Natural killer cell treated with Interleukin-12 subunit alpha and Interleukin-12 subunit beta and Interleukin-15 and Interleukin-18, amount 100 ng/mL, for 72 hours (primary cell): ENCODE measurements at regions not wholly inside any gene's neighbourhood (a gene's known extent, or its start where the extent isn't known, plus 50 kb on each side); places are given as distances from the start of the nearest gene placed in this dataset.
"Not testable (repeated sequence)": the region's sequence is repeated elsewhere in the genome, so short reads cannot be mapped to it uniquely, and the experiment has no call there.

ENCODE experiments used
- ATAC-seq, 2 donors: fragments of 150-1000 bp; cut with Tn5 transposase in 1 of 2; sonication (Bioruptor Pico), chemical (Tn5 transposase) in 1 of 2; 2 replicates each; pipeline ENCODE4 v1.10.0; 2021
- DNase-seq: peaks from one replicate; pipeline ENCODE4 v3.0.0; 2022; ENCODE audit warnings: low spot score
- H3K27ac Mint-ChIP-seq, 2 donors: 1 replicate in 1 of 2; 2 replicates in 1 of 2; pipeline ENCODE4 v1.8.0; 2022; ENCODE audit warnings: mixed read lengths in 2 of 2, mild to moderate bottlenecking in 1 of 2, moderate library complexity in 1 of 2
- H3K27me3 Mint-ChIP-seq, 2 donors: 1 replicate in 1 of 2; 2 replicates in 1 of 2; pipeline ENCODE4 v1.8.0; 2022; ENCODE audit warnings: mixed read lengths in 2 of 2
- H3K36me3 Mint-ChIP-seq: one replicate; pipeline ENCODE4 v1.8.0; 2022; ENCODE audit warnings: mixed read lengths
- H3K4me1 Mint-ChIP-seq, 2 donors: 1 replicate in 1 of 2; 2 replicates in 1 of 2; pipeline ENCODE4 v1.8.0; 2022; ENCODE audit warnings: low read depth in 2 of 2, mixed read lengths in 2 of 2, mild to moderate bottlenecking in 1 of 2
- H3K4me3 Mint-ChIP-seq: one replicate; pipeline ENCODE4 v1.8.0; 2022; ENCODE audit warnings: mixed read lengths
- H3K9me3 Mint-ChIP-seq: 2 replicates; pipeline ENCODE4 v1.8.0; 2022; ENCODE audit warnings: mixed read lengths

DNA sequence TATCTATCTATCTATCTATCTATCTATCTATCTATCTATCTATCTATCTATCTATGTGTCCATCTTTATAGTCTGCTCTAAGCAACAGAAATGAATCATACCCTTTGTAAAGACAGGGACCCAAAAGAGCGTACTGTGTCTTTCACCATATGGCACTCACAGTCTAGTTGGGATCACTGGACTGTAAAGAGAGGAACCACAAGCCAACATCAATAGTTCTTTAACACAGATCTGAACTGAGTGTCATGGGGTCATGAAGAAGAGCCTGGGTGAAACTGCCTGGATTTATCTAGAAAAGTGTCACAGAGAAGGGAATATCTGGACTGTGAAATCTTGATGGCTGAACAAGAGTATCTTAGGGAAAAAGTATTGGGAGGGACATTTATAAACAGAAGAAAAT lies 619.1 kb upstream of the SOX9 start:
- Mint-ChIP-seq H3K27me3 (no peaks in the 10 kb centered on the region), H3K4me1 (no peaks in the 10 kb centered on the region), H3K4me3 (no peak overlapping the region), H3K27ac (no peak overlapping the region), H3K9me3 (peaks cover 8% of the 10 kb centered on the region), H3K36me3 (no peaks in the 10 kb centered on the region)
- ATAC-seq = no peak
- no peak for DNase-seq

DNA sequence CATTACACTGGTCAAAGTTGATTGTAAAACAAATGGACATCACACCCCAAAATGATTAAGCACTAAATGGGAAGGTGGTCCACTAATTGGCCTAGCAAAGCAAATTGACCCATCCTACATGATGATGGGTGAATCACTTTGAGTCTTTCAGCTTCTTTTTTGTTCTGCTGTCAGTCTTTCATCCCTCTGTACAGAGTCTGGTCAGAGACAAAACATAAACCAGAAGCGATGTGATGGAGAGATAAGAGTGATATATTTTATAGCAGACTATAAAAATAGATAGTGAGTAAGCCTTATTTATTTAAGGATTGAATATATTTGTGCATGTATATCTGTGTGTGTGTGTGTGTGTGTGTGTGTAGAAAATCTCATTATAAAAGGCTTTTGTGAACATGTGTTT lies 618.4 kb upstream of the SOX9 start:
- no peaks in the 10 kb centered on the region for H3K4me1 Mint-ChIP-seq
- H3K4me3 Mint-ChIP-seq = no peak overlapping the region
- DNase-seq = no peak
- H3K9me3 Mint-ChIP-seq = peaks cover 8% of the 10 kb centered on the region
- H3K27me3 Mint-ChIP-seq = no peaks in the 10 kb centered on the region
- H3K36me3 Mint-ChIP-seq = no peaks in the 10 kb centered on the region
- H3K27ac Mint-ChIP-seq = no peak overlapping the region
- ATAC-seq = no peak

DNA sequence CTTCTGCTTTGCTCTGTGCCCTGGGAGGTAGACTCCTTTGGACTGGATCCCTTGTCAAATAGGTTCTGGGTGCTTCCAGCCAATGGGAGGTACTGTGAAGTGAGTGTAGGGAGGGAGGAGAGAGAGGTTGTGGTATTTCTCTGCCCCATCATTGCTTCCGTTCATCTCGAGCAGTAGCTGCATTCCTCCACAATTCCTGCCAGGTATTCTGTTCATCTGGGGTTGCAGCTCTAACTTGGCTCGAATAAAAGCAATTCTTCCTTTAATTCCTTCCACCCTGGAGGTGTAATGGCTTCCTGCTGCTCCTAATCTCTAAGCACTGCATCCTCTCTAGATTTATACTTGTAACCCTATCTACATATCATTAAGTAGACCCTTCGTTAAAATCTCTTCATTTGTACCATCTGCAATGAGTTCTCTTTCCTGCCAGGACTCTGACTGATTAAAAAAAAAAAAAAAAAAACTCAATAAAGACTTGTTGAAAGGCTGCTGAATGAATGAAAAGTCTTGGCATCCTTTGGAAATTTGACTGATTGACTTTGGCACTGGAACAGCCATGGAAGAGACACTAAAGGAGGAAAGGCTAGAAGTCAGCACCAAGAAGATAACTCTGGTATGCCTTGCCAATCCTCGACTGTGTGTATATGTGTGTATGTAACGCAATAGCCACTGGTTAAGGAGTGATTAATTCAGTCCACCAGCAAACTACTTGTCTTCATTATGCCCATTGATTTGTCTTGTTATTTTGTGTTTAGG lies 616.9 kb upstream of the SOX9 start:
- no peaks in the 10 kb centered on the region for H3K36me3 Mint-ChIP-seq
- no peaks in the 10 kb centered on the region for H3K4me1 Mint-ChIP-seq
- no peak for DNase-seq
- H3K27ac Mint-ChIP-seq = no peak overlapping the region
- no peak for ATAC-seq
- no peak overlapping the region for H3K4me3 Mint-ChIP-seq
- H3K9me3 Mint-ChIP-seq = peaks cover 14% of the 10 kb centered on the region
- no peaks in the 10 kb centered on the region for H3K27me3 Mint-ChIP-seq

DNA sequence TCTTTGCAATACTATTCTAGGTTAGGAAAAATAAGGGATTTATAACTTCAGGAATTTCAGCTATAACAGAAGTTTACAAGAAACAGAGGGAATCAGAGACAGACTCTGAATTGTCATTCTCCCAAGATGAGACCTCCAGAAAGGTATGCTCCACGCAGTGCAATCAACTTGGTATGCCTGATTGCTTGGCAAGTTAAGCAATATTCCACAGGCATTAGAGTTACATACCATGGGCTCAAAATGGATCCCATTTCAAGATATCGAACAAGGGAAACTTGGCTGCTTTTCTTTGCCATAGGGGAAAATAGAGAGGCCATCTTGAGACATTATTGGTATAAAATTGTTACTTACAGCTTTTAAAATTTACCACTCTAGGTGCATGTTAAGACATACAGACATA lies 615.6 kb upstream of the SOX9 start:
- Mint-ChIP-seq H3K36me3 (no peaks in the 10 kb centered on the region), H3K9me3 (peaks cover 14% of the 10 kb centered on the region), H3K27me3 (no peaks in the 10 kb centered on the region), H3K4me3 (no peak overlapping the region), H3K4me1 (no peaks in the 10 kb centered on the region), H3K27ac (no peak overlapping the region)
- DNase-seq (no peak), ATAC-seq (no peak)

DNA sequence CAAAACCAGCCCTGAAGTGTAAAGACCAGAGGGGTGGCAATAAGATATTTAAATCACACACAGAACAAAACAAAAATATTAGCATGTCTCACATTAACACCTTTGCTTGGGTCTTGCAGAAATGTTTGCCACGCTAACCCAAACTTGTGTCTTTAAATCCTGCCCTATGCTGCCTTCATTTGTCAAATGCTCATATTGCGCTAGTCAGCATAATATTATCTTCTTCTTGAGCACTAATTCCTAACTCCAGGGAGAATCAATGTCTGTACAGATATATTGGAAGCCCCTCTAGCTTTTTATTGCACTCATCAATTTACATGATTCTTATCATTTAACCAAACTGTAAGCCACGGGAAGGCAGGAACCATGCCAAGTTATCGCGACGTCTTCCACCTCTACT lies 614.8 kb upstream of the SOX9 start:
- no peak overlapping the region for H3K27ac Mint-ChIP-seq
- no peak for DNase-seq
- peaks cover 14% of the 10 kb centered on the region for H3K9me3 Mint-ChIP-seq
- H3K4me3 Mint-ChIP-seq = no peak overlapping the region
- H3K36me3 Mint-ChIP-seq = no peaks in the 10 kb centered on the region
- H3K27me3 Mint-ChIP-seq = no peaks in the 10 kb centered on the region
- ATAC-seq = no peak
- H3K4me1 Mint-ChIP-seq = no peaks in the 10 kb centered on the region

DNA sequence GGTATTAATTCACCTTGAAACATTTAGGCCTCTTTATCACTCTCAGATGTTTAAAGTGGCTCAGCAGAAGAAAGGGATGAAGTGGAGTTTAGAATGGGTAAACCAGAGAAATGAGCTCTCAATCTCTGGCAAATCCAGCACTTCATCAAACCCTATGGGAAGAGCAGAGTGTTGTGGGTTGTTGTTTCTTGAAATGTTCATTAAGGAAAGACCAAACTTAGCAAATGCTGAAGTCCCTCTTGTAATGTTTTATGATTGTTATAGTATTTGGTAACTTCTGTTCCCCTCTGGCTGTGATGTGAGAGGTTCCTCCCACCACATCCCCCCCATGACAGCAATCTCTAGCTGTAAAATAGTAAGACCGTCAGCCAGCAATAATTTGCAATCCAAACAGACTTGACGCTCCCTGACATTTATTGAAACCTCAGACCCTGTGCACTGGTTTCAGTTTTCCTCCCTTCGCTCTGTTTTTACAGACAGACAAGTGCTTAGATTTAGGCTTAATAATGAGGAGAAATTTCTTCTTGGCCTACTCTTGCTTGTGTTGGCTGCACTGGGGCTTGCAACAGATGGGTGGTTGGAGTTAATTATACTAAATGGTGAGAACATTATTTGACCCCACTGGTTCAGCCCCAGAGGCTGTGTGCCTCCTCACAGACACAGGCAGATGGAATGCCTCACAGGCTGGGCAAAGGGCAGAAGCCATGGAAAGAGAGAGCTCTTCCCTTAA lies 609.4 kb upstream of the SOX9 start:
- Mint-ChIP-seq H3K9me3 (peaks cover 10% of the 10 kb centered on the region), H3K4me3 (no peak overlapping the region), H3K4me1 (no peaks in the 10 kb centered on the region), H3K27ac (no peak overlapping the region), H3K27me3 (no peaks in the 10 kb centered on the region), H3K36me3 (no peaks in the 10 kb centered on the region)
- DNase-seq (no peak), ATAC-seq (no peak)

DNA sequence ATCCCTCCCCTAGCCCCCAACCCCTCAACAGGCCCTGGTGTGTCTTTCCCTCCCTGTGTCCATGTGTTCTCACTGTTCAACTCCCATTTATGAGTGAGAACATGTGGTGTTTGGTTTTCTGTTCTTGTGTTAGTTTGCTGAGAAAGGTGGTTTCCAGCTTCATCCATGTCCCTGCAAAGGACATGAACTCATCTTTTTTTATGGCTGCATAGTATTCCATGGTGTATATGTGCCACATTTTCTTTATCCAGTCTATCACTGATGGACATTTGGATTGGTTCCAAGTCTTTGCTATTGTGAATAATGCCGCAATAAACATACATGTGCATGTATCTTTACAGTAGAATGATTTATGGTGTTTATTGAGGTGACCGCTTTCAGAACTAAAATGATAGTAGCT lies 607.1 kb upstream of the SOX9 start:
- ATAC-seq, H3K4me1 Mint-ChIP-seq, H3K36me3 Mint-ChIP-seq: not testable (repeated sequence)

DNA sequence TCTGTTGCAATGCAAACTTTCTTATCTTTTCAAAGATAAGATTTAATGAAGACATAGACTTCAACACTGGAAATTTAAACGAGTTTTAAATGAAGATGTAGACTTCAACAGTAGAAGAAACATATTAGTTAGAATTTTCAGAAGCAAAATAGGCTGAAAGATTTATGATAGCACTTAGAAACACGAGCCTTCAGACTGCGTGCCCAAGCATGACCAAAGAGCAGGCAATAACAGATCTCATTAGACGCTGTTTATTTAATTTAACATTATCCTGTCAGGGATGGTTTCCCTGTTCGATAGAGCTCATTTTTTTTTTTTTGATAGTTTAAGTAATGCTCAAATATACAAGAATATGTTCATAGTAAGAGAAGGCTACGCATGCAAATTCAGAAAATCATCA lies 604.7 kb upstream of the SOX9 start:
- DNase-seq (no peak), ATAC-seq (no peak)
- no peak overlapping the region for H3K27ac Mint-ChIP-seq
- H3K36me3 Mint-ChIP-seq = no peaks in the 10 kb centered on the region
- H3K27me3 Mint-ChIP-seq = no peaks in the 10 kb centered on the region
- peaks cover 7% of the 10 kb centered on the region for H3K9me3 Mint-ChIP-seq
- H3K4me3 Mint-ChIP-seq = no peak overlapping the region
- no peaks in the 10 kb centered on the region for H3K4me1 Mint-ChIP-seq

More for the DNA sequence above, 607.1 kb upstream of the SOX9 start:
- DNase-seq, H3K27ac Mint-ChIP-seq, H3K9me3 Mint-ChIP-seq, H3K4me3 Mint-ChIP-seq, H3K27me3 Mint-ChIP-seq: not testable (repeated sequence)

DNA sequence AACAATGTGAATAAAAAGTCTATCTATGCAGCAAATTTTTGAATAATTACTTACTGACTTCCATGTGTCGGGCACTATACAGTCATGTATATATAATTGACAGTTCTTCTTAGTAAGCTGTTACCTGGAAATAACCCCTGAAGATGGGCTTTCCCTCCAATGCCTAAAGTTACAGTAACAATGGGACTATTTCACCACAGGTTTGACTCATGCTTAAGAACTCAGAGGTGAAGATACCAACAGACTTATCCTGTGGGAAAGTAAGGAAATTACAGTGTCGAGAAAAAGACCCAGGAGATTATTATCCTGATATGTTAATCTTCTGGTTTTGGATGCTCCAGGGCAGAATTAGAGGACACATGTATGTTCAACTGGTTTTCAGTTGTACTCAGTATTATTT lies 601.5 kb upstream of the SOX9 start:
- Mint-ChIP-seq H3K9me3 (peaks cover 19% of the 10 kb centered on the region), H3K27me3 (no peaks in the 10 kb centered on the region), H3K4me1 (no peaks in the 10 kb centered on the region), H3K36me3 (peaks cover 4% of the 10 kb centered on the region), H3K4me3 (no peak overlapping the region), H3K27ac (no peak overlapping the region)
- ATAC-seq (no peak), DNase-seq (no peak)

DNA sequence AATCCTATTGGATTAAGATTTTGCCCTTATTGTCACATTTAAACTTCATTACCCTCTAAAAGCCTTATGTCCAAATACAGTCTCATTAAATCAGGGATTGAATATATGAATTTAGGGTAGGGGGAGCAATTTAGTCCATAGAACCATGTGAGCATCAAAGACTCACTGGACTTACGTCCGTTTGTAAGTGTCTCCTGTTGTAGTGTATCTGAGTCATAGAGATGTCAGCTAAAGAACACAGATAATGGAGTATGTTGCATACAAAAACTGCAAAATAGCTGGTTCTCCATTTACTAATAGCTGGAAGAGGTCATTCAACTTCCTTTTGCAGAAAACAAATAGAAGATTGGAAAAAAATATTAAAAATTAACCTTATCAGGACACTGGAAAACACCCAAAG lies 599.1 kb upstream of the SOX9 start:
- H3K4me3 Mint-ChIP-seq = no peak overlapping the region
- no peaks in the 10 kb centered on the region for H3K27me3 Mint-ChIP-seq
- ATAC-seq (no peak), DNase-seq (no peak)
- peaks cover 4% of the 10 kb centered on the region for H3K36me3 Mint-ChIP-seq
- H3K27ac Mint-ChIP-seq = no peak overlapping the region
- H3K4me1 Mint-ChIP-seq = no peaks in the 10 kb centered on the region
- peaks cover 14% of the 10 kb centered on the region for H3K9me3 Mint-ChIP-seq

DNA sequence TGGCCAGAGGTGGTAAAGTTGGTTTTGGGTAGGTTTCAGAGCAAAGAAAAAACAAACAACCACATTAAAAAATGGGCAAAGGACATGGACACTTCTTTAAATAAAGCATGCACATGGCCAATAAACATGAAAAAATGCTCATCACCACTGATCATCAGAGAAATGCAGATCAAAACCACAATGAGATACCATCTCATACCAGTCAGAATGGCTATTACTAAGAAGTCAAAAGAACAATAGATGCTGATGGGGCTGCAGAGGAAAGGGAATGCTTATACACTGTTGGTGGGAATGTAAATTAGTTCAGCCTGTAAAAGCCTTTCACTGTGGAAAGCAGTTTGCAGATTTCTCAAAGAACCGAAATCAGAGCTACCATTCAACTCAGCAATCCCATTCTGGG lies 598.4 kb upstream of the SOX9 start:
- Mint-ChIP-seq H3K9me3 (peaks cover 14% of the 10 kb centered on the region), H3K4me1 (no peaks in the 10 kb centered on the region)
- ATAC-seq = no peak

DNA sequence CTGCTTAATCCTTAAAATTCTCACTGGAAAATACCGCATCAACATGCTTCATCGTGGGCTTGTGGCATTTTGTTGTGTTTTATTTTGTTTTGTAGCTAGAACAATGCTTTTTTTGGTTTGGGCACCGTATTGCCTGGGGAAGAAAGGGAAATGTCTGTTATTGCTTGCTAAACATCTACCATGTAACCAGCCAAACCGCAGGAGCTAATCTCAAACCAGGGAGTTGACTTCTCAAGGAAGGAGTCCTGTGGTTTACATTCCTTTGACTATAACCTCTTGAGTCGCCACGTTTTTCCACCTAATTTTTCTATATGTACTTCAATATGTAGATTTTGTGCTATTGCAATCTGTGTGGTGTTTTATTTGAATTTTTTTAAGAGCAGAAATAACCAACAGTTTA lies 593.5 kb upstream of the SOX9 start:
- ATAC-seq (no peak), DNase-seq (no peak)
- H3K36me3 Mint-ChIP-seq = peaks cover 4% of the 10 kb centered on the region
- no peak overlapping the region for H3K27ac Mint-ChIP-seq
- H3K9me3 Mint-ChIP-seq = peaks cover 7% of the 10 kb centered on the region
- no peaks in the 10 kb centered on the region for H3K27me3 Mint-ChIP-seq
- H3K4me1 Mint-ChIP-seq = no peaks in the 10 kb centered on the region
- no peak overlapping the region for H3K4me3 Mint-ChIP-seq

More for the DNA sequence above, 598.4 kb upstream of the SOX9 start:
- Mint-ChIP-seq H3K27me3 (no peaks in the 10 kb centered on the region), H3K36me3 (peaks cover 4% of the 10 kb centered on the region), H3K27ac (no peak overlapping the region), H3K4me3 (no peak overlapping the region)
- no peak for DNase-seq

DNA sequence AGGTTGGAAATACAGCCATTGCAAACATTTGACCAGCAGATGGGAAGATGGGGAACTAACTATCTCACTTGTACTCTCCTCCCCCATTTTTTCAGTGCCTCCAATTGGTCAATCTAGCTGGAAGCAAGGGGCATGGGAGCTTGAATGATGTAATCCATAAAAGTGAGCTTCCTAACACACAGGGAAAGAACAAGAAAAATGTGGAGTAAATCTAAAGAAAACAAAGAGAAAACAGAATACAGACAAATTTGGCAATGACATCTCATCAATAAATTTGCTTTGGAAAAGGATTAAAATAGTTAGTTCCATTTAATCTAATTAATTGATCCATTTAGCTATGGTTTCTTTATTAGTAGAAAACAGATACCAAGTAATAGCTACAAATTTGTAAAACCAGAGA lies 592.6 kb upstream of the SOX9 start:
- no peak overlapping the region for H3K4me3 Mint-ChIP-seq
- peaks cover 2% of the 10 kb centered on the region for H3K9me3 Mint-ChIP-seq
- H3K4me1 Mint-ChIP-seq = no peaks in the 10 kb centered on the region
- no peak overlapping the region for H3K27ac Mint-ChIP-seq
- no peak for ATAC-seq
- no peaks in the 10 kb centered on the region for H3K36me3 Mint-ChIP-seq
- H3K27me3 Mint-ChIP-seq = no peaks in the 10 kb centered on the region
- no peak for DNase-seq

DNA sequence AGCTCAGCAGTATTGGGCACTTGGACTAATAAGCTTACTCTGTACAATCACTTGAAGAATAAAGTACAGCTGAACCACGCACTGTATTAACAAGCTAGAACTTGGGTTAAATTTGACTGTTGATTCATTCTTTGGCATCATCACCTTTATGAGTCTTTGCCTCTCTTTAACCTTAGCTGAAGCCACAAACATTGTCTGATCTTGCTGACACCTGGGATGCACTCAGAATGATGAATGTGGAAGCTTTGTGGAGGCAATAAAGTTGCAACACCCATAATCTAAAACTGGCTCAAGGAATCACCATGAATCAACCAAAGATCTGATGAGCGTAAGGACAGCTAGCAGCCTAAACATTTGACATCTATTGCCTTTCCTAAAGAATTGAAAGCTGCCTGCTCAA lies 590.6 kb upstream of the SOX9 start:
- Mint-ChIP-seq H3K4me3 (no peak overlapping the region), H3K27me3 (no peaks in the 10 kb centered on the region), H3K27ac (no peak overlapping the region), H3K4me1 (no peaks in the 10 kb centered on the region), H3K36me3 (no peaks in the 10 kb centered on the region), H3K9me3 (peaks cover 2% of the 10 kb centered on the region)
- ATAC-seq (no peak), DNase-seq (no peak)

DNA sequence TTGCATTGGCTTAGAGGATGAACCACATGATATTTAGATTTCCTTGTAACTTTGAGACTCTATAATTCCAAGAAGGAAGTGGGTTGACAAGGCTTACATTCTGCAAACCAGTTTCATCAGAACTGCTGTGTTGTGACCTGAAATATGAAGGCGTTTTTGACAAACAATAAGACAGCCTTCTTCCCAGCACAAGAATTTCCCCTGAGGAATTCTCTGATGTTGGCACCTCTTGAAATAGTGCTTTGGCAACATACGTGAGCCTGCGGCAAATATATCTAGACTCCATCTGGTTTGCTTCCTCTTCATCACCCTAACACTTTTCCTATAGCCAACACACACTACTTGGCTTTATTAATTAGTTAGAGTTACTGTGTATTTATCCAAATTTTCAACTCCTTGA lies 585.5 kb upstream of the SOX9 start:
- Mint-ChIP-seq H3K4me1 (no peaks in the 10 kb centered on the region), H3K27me3 (no peaks in the 10 kb centered on the region), H3K36me3 (no peaks in the 10 kb centered on the region), H3K9me3 (peaks cover 8% of the 10 kb centered on the region), H3K4me3 (no peak overlapping the region), H3K27ac (no peak overlapping the region)
- ATAC-seq = no peak
- DNase-seq = no peak
